Vagina (tissue), 2 donors: ENCODE measurements at regions not wholly inside any gene's neighbourhood (a gene's known extent, or its start where the extent isn't known, plus 50 kb on each side); places are given as distances from the start of the nearest gene placed in this dataset.

Experiments
- POLR2A ChIP-seq, 2 donors: fragments of 450-650 bp; IDR thresholded peaks; one replicate each; pipeline ENCODE4 v1.6.1; 2017; ENCODE audit warnings: antibody characterized with exemption in 2 of 2, mild to moderate bottlenecking in 2 of 2, moderate library complexity in 2 of 2
- TF ChIP-seq, protein P1 (sequence below), 3 experiments: fragments of 450-650 bp in 2 of 3; fragments of 200-600 bp in 1 of 3; sonication (generic) in 1 of 3; IDR thresholded peaks; one replicate each; pipeline ENCODE4 v1.5.1; 2017 to 2019; ENCODE audit warnings: antibody characterized with exemption in 3 of 3, mild to moderate bottlenecking in 2 of 3, moderate library complexity in 2 of 3

DNA sequence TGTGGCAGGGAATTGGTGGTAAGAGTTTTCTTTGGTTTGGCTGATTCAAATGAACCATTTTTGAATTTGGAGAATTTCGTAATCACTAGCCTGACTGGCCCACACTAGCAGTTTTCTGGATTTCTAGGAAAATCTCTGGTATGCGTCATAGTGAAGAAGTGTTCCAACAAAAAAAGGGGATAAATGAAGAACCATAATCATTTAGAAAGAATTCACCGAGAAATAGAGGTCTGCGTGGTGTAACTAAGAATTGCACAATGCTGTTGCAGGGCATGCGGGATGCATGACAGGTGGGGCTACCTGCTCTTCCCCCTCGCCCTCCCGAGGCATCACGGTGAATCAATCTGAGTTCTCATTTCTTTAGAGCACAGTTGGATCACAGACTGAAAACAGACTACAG is 232.3 kb upstream of the PAPPA start:
- TF ChIP-seq, protein P1, sequence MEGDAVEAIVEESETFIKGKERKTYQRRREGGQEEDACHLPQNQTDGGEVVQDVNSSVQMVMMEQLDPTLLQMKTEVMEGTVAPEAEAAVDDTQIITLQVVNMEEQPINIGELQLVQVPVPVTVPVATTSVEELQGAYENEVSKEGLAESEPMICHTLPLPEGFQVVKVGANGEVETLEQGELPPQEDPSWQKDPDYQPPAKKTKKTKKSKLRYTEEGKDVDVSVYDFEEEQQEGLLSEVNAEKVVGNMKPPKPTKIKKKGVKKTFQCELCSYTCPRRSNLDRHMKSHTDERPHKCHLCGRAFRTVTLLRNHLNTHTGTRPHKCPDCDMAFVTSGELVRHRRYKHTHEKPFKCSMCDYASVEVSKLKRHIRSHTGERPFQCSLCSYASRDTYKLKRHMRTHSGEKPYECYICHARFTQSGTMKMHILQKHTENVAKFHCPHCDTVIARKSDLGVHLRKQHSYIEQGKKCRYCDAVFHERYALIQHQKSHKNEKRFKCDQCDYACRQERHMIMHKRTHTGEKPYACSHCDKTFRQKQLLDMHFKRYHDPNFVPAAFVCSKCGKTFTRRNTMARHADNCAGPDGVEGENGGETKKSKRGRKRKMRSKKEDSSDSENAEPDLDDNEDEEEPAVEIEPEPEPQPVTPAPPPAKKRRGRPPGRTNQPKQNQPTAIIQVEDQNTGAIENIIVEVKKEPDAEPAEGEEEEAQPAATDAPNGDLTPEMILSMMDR (IDR thresholded peaks at IDR 0.05): no peak
- no peak for TF ChIP-seq POLR2A (IDR thresholded peaks at IDR 0.05)
